Fibroblast of the aortic adventitia (primary cell): ENCODE measurements at regions not wholly inside any gene's neighbourhood (a gene's known extent, or its start where the extent isn't known, plus 50 kb on each side); places are given as distances from the start of the nearest gene placed in this dataset.

ENCODE experiments used
- DNase-seq: peaks from one replicate; pipeline ENCODE4 v3.0.0-alpha.2; 2010; ENCODE audit warnings: low read depth
- H3K4me3 ChIP-seq: 2 replicates; pipeline ENCODE4 v1.5.1; 2011; ENCODE audit warnings: low read depth, mild to moderate bottlenecking, control low read depth, low read length, moderate library complexity
- TF ChIP-seq, protein P1 (sequence below): IDR thresholded peaks from 2 replicates; pipeline ENCODE4 v1.5.1; 2011; ENCODE audit warnings: mild to moderate bottlenecking, low read length, control low read depth, inconsistent platforms; ENCODE audit not compliant: insufficient read depth

DNA sequence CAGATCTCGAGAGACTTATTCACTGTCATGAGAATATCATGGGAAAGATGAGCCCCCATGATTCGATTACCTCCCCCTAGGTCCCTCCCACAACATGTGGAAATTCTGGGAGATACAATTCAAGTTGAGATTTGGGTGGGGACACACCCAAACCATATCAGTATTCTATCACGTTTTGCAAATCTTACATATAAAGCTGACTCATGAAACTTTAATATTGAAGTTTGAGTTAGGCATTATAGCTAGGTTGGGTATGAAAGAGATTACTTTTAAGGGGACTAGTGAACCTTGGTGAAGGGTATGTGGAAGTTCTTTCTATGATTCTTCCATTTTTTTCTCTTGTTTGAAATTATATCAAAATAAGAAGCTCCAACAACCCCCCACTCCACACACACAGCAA, 117.7 kb upstream of the RASGRP1 start:
- DNase-seq: no peak
- no peak overlapping the region for H3K4me3 ChIP-seq
- TF ChIP-seq, protein P1, sequence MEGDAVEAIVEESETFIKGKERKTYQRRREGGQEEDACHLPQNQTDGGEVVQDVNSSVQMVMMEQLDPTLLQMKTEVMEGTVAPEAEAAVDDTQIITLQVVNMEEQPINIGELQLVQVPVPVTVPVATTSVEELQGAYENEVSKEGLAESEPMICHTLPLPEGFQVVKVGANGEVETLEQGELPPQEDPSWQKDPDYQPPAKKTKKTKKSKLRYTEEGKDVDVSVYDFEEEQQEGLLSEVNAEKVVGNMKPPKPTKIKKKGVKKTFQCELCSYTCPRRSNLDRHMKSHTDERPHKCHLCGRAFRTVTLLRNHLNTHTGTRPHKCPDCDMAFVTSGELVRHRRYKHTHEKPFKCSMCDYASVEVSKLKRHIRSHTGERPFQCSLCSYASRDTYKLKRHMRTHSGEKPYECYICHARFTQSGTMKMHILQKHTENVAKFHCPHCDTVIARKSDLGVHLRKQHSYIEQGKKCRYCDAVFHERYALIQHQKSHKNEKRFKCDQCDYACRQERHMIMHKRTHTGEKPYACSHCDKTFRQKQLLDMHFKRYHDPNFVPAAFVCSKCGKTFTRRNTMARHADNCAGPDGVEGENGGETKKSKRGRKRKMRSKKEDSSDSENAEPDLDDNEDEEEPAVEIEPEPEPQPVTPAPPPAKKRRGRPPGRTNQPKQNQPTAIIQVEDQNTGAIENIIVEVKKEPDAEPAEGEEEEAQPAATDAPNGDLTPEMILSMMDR: no peak

DNA sequence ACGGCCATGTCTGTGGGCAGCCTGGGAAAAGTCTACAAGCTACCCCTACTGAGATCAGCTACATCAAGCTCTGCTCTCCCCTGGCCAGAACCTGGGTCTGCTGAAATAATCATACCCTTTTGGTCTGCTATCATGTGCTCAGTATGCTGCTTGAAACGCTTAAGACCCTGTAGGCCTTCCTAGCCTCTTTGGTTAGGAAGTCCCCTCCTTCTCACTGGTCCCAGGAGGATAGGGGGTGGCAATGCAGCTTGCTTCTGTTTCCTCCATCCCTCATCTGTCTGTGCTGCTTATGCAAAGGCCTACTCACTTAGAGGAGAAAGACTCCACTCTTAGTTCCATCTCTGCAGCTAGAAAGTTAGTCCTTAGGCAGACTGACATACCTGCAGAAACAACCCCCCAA, 118.2 kb upstream of the RASGRP1 start:
- DNase-seq: no peak
- H3K4me3 ChIP-seq: no peak overlapping the region
- TF ChIP-seq, protein P1: no peak

DNA sequence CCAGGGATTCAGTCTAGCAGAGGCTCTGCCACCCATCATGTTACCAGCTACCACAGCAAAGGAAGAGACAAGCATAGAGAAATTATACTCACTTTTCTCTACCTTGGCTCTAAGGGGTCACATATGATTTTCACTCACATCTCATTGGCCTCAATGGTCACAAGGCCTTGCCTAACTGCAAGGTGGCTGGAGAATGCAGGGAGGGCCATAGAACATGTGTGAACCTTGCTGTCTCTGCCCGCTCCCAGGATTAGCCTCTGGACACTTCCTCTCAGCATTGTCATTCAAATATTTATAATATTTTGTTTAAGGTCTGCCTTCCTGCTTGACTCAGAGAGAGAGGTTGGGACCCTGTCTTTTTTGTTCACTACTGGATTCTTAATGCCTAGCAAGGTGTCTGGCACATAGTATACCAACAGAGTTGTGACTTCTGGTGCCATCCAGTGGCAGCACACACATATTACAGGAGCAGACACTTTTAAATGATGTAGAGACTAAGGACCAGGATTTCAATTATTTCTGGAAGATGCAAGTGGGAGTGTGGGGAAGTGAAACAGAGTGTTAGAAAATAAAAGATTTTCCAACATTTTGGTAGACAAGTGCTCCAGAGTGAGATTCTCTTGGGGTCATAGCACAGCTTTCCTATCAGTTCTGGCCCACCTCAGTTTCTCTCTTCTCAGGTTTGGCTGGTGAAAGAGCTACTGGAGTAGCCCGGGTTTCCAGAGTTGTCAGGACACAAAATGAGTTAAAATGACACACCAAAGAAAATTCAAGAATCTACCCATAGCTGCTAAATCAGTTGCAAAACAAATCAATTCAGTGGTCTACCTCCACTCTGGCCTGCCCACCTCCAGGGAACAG, 119.0 kb upstream of the RASGRP1 start:
- peak; percentile 69 for DNase-seq
- H3K4me3 ChIP-seq: no peak overlapping the region
- TF ChIP-seq, protein P1: peak; percentile 81

DNA sequence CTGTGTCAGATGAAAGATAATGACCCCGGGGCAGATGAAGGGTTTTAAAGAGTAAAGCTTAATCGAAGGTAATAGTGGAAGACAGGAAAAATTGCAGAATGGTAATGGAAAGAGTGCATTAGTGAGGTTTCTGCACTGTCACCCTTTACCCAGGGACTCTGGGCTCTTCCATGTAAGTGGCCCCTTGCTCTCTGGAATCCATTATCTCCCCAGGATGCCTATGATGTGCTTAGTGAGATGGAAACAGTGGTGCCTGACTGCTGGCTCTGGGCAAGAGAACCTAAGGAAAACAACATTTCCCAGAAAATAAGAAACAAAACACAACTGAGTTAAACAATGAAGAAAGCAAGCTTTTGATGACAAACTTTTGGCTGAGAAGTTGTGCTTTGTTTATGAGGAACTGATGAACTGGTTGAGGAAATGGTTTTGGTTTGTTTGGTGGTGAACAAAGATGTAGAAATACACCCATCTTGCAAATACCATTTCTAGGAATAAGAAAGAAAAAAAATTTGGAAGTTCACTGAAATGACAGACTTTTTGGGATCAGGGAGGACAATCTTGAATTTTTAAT, 119.9 kb upstream of the RASGRP1 start:
- DNase-seq: no peak
- TF ChIP-seq, protein P1: no peak
- no peak overlapping the region for H3K4me3 ChIP-seq

DNA sequence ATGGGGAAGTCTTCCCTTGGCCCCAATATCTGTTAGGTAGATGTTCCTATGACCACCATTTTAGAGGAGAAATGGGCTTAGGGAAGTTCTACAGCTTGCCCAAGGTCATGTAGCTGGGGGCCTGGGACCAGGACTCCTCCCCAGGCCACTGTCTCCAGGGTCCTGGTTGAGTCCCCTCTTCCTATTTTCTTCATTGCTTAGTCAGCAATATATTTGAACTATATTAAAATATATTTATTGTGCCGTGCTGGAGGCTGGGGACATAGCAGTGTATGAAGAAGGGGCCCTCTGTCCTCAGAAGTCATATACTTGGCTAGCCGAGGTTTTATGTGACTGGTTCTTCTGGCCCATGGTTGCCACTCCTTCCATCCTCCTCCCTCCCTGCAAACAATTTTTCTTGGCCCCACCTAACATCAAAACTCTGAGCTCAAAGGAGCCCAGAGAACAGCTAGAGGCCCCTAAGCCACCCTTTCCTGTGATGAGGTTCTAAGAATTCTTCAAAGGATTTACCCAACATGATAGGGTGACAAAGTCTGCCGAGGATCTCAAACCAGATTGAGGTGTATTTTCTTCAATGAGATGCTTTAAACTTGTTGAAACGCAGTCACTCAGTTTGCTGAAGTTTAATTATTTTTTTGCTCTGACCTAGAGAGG, 121.2 kb upstream of the RASGRP1 start:
- no peak overlapping the region for H3K4me3 ChIP-seq
- TF ChIP-seq, protein P1: no peak
- DNase-seq: no peak

DNA sequence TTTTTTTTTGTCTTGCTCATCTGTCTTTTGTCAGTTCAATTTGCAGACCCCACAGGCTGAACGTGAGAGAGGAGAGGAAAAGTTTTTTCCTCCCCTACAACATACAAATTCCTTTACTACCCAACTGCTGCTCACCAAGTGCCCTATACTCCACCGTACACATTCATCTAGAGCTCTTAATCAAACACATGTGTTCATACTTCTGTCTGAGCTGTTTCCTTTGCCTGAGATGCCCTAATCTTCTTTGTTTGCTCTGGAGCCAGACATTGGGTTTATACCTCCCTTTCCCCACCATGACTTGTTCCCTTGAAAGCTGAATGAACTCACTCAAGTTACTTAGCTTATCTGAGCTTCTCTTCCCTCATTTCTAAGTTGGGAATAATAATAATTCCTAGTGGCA, 122.7 kb upstream of the RASGRP1 start:
- H3K4me3 ChIP-seq: no peak overlapping the region
- TF ChIP-seq, protein P1: no peak
- DNase-seq: peak; percentile 48
